Fibroblast of peridontal ligament (primary cell): ENCODE measurements at regions not wholly inside any gene's neighbourhood (a gene's known extent, or its start where the extent isn't known, plus 50 kb on each side); places are given as distances from the start of the nearest gene placed in this dataset.

Source experiments
- DNase-seq: peaks from one replicate; pipeline ENCODE4 v3.0.0-alpha.2; 2010; ENCODE audit errors: extremely low read depth

DNA sequence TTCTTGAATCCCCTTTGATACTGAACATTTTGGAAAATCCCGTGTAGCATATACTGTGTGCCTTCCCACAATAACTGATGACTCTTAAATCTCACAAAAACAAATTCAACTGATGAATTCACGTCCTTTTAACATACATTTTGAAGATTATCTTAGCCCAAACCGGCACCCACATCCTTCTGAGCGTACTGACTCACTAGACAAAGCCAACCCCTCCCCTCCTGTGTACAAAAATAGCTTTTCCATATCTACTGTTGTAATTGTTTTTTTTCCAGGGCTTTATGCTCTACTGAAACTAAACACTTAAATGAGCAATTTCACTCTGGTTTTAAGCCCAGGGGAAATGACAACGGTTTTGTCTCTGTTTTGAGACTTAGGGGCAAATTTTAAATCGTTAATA lies 109.4 kb upstream of the ATF7IP start:
- DNase-seq: peak; percentile 64

DNA sequence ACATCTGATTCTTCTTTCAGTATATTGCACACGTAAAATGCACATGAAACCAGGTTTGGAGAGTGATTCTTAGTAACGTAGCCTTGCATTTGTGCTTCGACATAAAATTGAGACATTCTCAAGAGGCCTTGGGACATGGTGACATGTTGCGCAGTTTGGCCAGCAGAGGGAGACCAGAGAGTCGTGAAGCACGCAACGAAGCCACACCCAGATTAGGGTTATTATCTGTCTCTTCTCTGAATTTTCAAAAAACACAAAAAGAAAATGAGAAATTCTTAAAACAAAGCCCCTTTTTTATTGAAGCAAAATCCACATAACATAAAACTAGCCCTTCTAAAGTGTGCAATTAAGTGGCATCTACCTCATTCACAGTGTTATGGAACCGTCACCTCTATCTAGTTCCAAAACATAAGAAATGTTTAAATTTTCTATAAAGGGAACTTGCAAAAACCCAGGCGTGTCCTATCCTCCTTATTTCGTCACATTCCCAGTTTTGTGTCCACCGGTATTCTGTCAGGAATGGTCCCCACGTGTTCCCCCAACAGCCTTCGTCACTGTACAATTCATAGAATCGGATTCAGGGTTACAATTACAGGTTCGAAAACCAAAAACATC lies 108.8 kb upstream of the ATF7IP start:
- DNase-seq: peak; percentile 92

DNA sequence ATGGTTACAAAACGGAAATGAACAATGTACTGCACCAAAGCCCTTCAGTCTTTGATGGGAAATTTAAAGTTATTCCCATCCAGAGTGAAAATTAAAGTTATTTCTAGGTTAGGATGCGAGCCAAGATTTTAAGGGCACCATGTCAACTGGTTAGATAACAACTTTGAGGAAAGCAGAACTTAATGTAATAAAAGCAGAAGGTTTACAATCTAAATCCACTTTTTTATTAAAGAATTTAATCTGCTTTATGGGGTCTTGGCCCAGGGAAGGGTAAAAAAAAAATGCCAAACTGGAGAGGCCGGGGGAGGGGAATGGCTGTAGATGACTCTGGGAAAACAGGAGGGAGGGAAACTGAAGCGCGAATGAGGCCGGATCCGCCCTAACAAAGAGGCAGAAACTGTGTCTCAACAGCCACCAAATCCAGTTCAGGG lies 108.2 kb upstream of the ATF7IP start:
- DNase-seq: no peak

DNA sequence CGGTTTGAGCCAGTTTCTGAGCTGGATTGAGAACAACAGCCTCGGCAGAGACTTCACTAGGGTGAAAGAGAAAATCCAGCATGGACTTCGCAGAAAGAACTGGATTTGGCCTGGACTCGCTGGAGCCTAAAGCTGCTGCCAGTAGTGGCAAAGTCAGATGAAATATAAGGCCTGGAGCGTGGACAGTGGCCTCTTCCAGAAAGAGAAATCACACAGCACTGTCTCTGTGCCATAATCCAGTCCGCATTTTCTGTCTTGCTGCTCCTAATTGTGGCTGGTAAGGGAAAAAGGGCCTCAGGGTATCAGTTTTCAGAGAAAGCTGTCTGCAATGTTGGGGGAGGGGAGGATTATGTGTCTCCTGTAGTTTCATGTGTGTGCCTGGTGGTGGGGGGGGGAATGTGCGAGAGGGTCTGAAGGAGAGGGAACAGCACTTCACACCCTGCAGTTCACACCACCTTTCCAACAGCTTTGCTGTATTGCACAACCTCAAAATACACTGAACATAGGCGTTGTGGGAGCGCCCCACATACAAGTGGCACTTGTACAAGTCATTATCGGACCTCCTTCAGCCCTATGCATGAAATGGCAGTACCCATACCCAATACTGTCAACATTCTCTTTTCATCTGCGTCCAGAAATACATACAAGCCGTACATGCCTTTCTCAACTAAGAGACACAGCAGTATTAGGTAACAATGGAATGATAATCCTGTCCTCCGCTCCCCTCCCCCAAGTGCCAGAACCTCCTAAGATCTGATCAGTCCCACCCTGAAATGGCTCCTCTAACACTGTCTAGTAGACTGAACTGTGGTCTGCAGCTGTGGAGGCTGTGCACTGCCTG lies 107.5 kb upstream of the ATF7IP start:
- peak; percentile 99 for DNase-seq

DNA sequence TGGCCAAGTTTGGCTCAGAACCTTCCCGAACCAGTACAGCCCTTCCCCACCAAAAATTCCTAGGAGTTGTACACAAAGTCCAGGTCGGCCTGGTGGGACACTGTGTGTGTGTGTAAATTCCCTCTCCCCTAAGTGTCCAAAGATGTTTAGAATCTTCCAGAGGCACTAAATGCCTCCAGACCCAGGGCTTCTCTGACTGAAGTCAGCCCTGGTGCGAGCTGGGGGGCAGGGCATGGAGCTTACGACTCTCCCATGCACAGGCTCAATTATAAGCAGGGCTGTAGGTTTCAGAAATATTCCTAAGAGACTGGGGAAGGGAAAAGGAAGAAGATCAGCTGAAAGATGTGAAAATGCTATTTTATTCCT lies 106.9 kb upstream of the ATF7IP start:
- DNase-seq: no peak

DNA sequence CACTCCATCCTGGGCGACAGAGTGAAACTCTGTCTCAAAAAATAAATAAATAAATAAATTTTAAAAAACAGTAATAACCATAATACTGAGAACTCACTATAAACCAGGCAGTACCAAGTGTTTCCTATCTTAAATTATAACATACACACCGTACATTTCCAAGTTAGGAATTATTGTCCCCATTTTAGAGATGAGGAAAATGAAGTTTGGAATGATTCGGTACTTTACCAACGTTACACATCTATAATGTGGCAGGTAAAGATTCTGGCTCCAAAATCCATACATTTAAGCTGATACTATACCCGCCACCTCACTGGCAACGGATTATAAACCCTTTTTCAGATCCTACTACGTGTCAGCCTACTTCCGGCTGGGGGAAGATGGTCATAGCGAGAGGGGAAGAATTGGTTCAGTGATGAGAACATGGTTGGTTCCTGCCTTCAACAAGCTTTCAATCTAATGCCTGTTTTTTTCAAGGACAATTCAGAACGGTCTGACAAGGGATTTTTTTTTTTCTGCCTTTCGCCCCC lies 105.9 kb upstream of the ATF7IP start:
- DNase-seq: no peak

DNA sequence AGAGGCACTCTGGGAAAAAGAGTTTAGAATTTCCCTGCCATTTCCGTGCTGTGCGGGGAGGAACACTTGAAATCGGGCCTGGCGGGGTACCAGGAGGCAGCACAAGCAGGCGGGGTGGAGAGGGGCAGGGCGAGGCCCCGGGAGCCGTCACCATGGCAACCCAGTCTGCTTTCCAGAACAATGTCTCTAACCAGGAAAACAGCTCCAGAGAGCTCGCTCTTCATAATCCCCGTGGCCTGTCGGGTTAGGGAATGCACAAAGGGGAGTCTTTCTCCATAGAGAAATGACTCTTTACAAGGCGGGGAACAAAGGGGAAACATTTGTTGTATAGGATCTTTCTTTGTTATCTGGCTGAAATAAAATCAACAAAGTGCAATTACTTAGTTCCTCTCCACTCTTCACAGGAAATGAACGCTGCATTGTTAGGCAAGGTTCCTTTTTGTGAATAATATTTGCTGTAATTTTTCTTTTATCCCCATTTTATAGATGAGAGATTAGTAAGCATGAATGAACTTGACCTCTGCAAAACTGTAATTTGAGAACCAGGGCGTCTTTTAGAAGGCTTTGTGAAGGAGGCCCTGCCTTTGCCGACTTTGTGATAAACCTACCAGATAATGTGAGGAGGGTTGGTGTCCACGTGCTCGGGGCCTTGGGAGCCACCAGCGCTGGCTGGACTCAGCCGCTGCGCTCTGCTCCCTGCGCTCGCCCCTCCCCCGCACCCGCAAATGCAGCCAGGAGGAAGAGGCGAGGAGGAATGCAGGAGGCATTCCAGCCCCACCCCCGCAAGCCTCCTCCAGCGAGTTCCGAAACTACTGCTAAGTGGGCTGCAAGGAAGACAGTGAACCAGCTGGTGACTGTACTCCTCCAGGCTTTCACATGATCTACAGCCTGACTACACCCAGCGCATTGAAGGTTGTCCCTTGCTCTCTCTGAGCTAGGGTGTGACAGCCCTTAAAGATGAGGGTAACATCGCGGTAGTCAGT lies 105.2 kb upstream of the ATF7IP start:
- peak; percentile 73 for DNase-seq

DNA sequence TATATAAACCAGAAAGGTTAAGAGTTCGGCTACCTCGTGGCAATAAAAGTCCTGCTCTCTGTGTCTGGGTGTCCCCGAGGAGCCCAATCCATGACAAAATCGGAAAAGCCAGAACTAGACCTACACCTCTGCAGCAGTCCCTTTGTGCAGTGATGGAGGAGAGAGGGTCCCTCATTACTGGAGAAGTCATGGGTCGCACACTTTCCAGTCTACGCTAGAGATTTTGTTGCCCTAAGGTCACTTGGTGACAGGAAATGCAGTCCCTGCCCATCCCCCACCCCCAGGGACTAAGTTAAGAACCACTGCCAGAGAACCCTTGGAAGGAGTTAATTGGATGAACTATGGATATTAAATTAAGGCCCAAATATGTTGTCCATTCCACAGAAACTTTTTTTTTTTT lies 104.4 kb upstream of the ATF7IP start:
- DNase-seq: no peak

DNA sequence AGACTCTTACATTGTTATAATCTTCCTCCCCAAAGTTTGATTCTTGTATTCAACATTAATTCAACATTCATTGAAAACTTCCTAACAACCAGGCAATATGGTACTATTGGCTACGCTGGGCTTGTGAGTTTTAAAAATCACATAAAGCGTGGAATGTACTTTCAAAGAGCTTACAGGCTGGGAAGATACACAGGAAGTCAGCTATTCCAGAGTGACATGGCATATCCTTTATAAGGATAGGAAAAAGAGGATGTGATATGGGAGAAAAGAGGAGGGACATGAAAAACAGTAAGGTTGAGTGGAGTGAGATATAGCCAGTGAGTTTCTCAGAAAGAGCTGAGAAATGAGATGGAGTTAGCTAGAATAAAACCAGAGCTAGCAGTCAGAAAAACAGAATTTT lies 103.6 kb upstream of the ATF7IP start:
- DNase-seq: no peak

DNA sequence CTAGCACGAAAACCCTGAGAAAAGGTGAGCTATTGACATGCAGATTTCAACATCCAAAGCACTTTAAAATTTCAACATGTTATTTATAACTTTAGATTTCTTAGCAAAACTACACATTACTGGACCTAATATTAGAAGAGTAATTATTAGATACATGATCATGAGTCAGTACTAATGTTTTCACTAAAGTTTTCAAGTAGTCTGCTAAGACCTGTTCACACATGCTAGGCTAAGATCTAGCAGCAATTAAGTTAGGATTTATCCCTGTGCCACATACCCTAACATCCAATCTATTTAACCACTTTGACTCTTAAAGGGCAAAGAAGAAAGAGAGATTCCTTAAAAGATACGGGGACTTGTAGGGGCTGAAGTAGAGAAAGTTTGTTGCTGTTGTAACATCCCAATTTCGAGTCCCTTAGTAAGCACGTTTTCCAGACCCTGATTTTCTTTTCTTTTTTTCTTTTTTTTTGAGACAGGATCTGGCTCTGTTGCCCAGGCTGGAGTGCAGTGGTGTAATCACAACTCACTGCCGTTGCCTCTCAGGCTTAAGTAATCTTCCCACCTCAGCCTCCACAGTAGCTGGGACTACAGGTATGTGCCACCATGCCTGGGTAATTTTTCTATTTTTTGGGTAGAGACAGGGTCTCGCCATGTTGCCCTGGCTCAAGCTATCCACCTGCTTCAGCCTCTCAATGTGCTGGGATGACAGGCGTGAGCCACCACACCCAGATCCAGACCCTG lies 102.5 kb upstream of the ATF7IP start:
- DNase-seq: no peak

DNA sequence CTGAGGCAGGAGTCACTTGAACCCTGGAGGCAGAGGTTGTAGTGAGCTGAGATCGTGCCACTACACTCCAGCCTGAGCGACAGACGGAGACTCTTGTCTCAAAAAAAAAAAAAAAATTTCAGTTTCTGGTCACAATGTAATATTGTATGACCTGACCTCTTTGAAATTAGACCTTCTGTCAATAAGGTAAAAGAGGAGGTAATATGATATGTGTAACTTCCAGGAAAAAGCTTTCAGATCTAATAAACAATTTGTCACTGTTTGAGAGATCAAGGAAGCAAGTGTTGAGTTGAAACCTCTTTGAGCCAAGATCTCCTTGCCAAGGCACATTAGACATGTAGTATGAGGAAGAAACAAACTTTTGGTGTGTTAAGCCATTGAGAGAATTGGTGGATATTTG lies 101.7 kb upstream of the ATF7IP start:
- no peak for DNase-seq

DNA sequence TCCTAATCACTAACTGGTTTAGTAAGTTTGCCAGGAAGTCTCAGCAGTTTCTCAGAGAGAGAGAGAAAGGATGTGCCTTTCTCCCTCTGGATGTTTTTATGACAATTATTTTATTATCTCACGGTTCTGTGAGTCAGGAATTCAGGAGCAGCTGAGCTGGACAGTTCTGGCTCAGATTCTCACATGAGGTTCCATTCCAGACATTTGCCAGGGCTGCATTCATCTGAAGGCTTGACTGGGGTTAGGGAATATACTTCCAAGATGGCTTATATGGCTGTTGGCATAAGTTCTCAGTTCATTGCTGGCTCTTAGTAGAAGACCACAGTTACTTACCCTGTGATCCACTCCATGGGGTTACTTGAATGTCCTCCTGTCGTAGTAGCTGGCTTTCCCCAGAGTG lies 101.2 kb upstream of the ATF7IP start:
- peak; percentile 16 for DNase-seq

DNA sequence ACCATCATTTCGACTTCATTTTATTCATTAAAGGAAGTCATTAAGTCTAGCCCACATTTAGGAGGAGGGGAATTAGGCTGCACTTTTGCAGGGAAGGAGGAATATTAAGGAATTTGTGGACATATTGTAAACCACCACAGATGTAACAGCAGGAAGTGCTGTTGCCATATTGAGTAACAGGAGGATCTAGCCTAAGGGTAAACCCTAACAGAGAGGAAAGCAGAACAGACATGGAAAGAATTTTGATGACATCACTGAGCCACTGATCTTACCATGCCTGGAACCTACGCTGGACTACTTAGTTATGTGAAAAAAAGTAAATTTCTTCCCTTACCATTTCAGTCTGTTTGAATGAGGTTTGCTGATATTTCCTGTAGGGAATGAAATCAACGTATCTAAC lies 100.7 kb upstream of the ATF7IP start:
- peak; percentile 3 for DNase-seq

DNA sequence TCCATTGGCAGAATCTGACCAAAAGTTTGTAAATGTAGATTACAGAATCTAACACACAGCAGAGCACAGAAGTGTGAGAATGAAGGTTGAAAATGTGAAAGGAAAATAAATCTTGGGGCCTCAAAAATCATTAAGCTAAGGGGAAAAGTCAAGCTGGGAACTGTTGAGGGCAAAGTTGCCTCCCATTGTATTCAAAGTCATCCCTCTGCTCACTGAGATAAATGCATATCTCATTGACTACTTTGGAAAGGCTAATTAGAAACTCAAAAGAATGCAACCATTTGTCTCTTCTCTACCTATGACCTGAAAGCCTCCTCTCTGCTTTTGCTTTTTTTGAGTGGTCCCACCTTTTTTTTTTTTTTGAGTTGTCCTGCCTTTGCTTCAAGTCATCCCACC lies 97.4 kb upstream of the ATF7IP start:
- DNase-seq: no peak

DNA sequence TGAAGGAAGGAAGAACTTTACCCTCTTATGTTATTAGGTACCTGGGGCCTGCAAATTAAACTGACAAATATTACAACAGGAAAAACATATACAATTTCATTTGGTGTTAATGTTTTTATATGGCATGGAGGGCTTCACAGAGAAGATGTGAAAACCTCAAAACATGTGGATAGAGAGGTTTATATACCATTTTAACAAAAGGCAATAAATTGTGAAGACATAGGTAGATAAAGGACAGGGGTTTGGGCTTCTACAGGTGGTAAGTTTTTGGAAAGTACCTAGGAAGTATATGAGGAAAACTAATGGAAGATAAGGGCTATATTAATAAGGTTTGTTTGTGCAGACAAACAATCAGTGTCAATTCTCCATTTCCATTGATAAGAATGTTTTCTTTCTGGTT lies 95.1 kb upstream of the ATF7IP start:
- no peak for DNase-seq

DNA sequence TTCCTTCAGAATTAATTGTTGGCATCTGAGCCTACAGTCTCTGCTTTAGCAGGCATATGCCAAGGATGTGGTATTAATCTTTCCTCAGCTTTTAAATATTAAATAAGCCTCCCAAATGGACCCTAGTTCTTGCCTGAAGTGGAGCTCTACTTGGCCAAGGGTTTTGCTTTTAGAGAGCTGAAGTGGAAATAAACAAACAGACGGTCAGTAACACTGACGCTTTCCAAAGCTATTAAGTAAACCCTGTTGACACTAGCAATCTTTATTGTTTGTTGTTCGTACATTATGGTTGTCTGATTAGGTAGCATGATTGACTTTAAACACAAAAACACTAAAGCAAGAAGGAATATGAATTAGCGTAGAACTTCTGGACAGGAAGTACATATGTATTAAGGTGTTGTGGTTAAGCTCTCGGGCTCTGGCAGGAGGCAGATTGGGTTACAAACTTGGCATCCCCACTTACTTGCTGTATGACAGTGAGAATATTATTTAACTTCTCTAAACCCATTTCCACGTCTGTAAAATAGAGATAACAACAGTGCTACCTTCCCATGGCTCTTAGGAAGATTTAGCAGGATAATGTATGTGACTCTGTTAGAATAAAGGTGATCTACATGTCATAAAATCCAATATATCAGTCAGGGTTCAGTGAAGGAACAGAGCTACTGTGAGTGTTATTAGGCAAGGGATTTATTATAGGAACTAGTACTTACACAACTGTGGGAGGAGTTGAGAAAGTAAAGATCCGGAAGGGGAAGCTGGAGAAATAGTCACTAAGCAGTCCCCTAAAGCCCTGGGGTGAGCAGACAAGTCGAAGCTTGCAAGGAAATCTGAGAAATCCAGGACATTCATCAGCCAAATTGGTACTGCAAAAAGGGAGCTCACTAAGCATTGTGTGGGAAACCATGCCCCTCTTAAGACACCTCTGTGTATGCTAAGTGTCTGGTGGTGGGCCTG lies 92.2 kb upstream of the ATF7IP start:
- DNase-seq: peak; percentile 11

DNA sequence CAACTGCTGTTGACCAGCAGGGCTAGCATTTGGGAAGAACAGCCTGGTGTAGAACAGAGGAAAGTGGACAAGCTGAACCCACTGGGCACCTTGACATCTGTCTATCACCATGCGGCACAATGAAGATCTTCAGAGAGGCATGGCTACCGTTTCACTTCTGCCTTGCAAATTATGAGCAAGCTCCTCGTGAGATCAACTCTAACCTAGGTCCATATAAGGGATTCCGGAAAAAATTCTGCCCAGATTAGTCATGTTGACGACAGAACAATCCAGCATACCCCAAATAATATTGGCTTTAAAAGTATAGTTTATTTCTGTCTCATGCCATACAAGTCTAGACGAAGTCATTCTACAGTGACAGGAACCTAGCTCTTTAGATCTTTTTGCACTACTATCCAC lies 91.6 kb upstream of the ATF7IP start:
- DNase-seq: peak; percentile 38

DNA sequence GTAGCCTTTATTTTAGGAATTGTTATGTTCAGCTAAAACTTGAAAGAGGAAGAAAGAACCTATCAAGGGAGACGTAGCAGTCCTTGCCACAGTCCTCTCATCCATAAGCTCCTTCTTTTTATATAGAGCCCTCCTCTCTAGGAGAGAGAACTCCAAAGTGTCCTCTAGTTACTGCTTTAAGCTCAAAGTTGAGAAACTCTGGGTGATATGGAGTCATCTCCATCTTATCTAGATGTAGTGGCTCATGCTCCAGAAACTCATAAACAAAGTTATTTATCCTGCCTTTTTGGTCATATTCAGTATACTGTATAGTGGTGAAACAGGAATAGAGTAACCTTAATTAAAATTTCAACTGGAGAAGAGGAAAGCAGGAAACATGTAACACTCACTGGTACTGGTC lies 90.4 kb upstream of the ATF7IP start:
- DNase-seq: no peak

DNA sequence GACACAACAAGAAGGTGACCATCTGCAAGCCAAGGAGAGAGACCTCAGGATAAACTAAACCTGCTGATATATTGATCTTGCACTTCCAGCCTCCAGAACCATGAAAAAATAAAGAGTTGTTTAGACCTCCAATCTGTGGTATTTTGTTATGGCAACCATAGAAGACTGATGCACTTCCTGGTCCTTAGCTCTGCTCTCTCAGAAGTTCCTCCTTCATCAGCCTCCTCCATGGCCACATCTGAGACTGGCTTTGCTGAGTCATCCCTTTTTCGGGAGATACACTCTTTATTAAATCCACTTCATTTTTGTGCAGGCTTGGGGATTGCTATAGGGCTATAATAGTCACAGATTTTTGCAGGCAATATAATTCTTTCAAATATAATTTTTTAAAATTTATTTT lies 89.6 kb upstream of the ATF7IP start:
- peak; percentile 2 for DNase-seq

DNA sequence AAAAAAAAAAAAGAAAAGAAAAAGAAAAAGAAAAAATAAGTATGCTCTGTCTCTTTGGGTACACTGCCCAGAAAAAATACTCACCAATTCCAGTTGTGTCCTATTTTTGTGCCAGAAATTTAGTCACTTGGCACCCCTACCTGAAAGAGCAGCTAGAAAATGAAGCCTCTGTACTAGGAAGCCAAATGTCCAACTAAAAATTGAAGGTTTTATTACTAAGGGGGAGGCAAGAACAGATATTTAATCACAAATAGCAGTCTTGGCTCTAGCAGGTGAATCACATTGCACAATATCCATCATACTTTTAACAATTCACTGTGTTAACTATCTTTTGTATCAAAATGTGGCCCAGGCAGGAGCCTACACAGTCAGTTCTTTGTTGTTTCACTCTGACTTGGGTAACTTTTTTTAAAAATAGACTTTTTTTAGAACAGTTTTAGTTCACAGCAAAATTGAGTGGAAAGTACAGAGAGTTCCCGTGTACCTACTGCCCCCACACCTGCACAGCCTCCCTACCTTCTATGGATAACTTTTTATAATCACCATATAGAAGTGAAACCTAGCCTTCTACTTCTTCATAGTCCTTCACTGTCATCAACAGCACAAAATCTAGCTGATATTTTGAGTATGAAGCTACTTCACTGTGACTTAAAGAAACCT lies 87.1 kb upstream of the ATF7IP start:
- DNase-seq: no peak
